MCF 10A (cell line): ENCODE measurements at regions not wholly inside any gene's neighbourhood (a gene's known extent, or its start where the extent isn't known, plus 50 kb on each side); places are given as distances from the start of the nearest gene placed in this dataset.

Experiments
- BruUV-seq: library from RNA; stranded (reverse); fragments of 400-500 nt; replicated peaks from 2 replicates; lab custom pipeline; 2021; lab: Mats Ljungman, UMichigan
- CTCF ChIA-PET: fragments of 300-600 bp; sonication (Branson Sonifier 250); formaldehyde crosslinking; extraction: SDS; loops from one replicate; lab custom pipeline; 2021; ENCODE audit warnings: antibody characterized with exemption, inconsistent platforms; lab: Yijun Ruan, JAX
- POLR2A ChIA-PET: fragments of 300-600, 350-650 bp; sonication (Branson Sonifier 250); formaldehyde crosslinking; extraction: SDS; loops from one replicate; lab custom pipeline; 2020; ENCODE audit warnings: antibody characterized with exemption, inconsistent platforms; lab: Yijun Ruan, JAX
- DNase-seq: peaks from one replicate; pipeline ENCODE4 v3.0.0-alpha.2; 2018; ENCODE audit not compliant: unreplicated experiment
- H3K27ac Mint-ChIP-seq: one replicate; pipeline ENCODE4 v1.8.0; 2022; ENCODE audit warnings: mild to moderate bottlenecking, low read depth, mixed read lengths; ENCODE audit not compliant: unreplicated experiment
- H3K27me3 Mint-ChIP-seq: one replicate; pipeline ENCODE4 v1.8.0; 2022; ENCODE audit warnings: mixed read lengths; ENCODE audit not compliant: insufficient read depth, unreplicated experiment
- H3K36me3 Mint-ChIP-seq: one replicate; pipeline ENCODE4 v1.8.0; 2022; ENCODE audit warnings: mild to moderate bottlenecking, moderate library complexity, mixed read lengths; ENCODE audit not compliant: insufficient read depth, unreplicated experiment
- H3K4me1 Mint-ChIP-seq: one replicate; pipeline ENCODE4 v1.8.0; 2022; ENCODE audit warnings: mixed read lengths; ENCODE audit not compliant: insufficient read depth, unreplicated experiment
- H3K4me3 Mint-ChIP-seq: one replicate; pipeline ENCODE4 v1.8.0; 2022; ENCODE audit warnings: mild to moderate bottlenecking, moderate library complexity, mixed read lengths; ENCODE audit not compliant: unreplicated experiment
- H3K9me3 Mint-ChIP-seq: one replicate; pipeline ENCODE4 v1.8.0; 2022; ENCODE audit warnings: mixed read lengths; ENCODE audit not compliant: unreplicated experiment
- CTCF ChIP-seq: fragments of 200-600 bp; IDR thresholded peaks from one replicate; pipeline ENCODE4 v1.8.0; 2022; ENCODE audit warnings: antibody characterized with exemption, mild to moderate bottlenecking; ENCODE audit not compliant: unreplicated experiment
- intact Hi-C: fragments of 100-400 bp; cut with micrococcal nuclease; formaldehyde crosslinking; loops from 2 replicates; pipeline ENCODE4 v1.14.1; 2022

- no TSS peak for BruUV-seq
- intact Hi-C loops: no loop called here
- Mint-ChIP-seq H3K27ac (peak overlapping the region; percentile 68), H3K36me3 (no peaks in the 10 kb centered on the region), H3K4me3 (no peak overlapping the region), H3K9me3 (no peaks in the 10 kb centered on the region), H3K4me1 (peaks cover 20% of the 10 kb centered on the region), H3K27me3 (no peaks in the 10 kb centered on the region)
- DNase-seq: peak; percentile 72
- ChIA-PET CTCF (interaction anchor here (0.6 kb wide), 1 partner anchor 385 kb away, joined by 3 read pairs; no protein-coding TSS in a partner anchor), POLR2A (interaction anchor here (0.6 to 0.7 kb wide), 2 partner anchors 44 to 329 kb away, joined by 3 read pairs; no protein-coding TSS in a partner anchor)
- TF ChIP-seq CTCF: no peak
Measured at GRCh38 chr7:84529480-84530205, 335.1 kb upstream of the SEMA3A start.

GRCh38 chr7:84528756-84529479 is 334.3 kb upstream of the SEMA3A start:
- DNase-seq: no peak
- ChIA-PET CTCF (no interaction called here), POLR2A (interaction anchor here (0.6 to 0.7 kb wide), 3 partner anchors 44 to 469 kb away, joined by 3 read pairs; no protein-coding TSS in a partner anchor)
- Mint-ChIP-seq H3K9me3 (no peaks in the 10 kb centered on the region), H3K4me3 (no peak overlapping the region), H3K27me3 (no peaks in the 10 kb centered on the region), H3K36me3 (no peaks in the 10 kb centered on the region), H3K4me1 (peaks cover 20% of the 10 kb centered on the region), H3K27ac (peak overlapping the region; percentile 68)
- intact Hi-C loops: no loop called here
- no TSS peak for BruUV-seq
- TF ChIP-seq CTCF: no peak

GRCh38 chr7:84524714-84525694 is 330.4 kb upstream of the SEMA3A start:
- intact Hi-C loops: no loop called here
- Mint-ChIP-seq H3K4me1 (peaks cover 14% of the 10 kb centered on the region), H3K36me3 (no peaks in the 10 kb centered on the region), H3K4me3 (no peak overlapping the region), H3K27ac (peak overlapping the region; percentile 75), H3K27me3 (no peaks in the 10 kb centered on the region), H3K9me3 (no peaks in the 10 kb centered on the region)
- ChIA-PET CTCF (no interaction called here), POLR2A (no interaction called here)
- no TSS peak for BruUV-seq
- TF ChIP-seq CTCF: no peak
- peak; percentile 31 for DNase-seq
